GM18861 (cell line): ENCODE measurements at regions not wholly inside any gene's neighbourhood (a gene's known extent, or its start where the extent isn't known, plus 50 kb on each side); places are given as distances from the start of the nearest gene placed in this dataset.

Experiments
- ATAC-seq: cut with Tn5 transposase; IDR thresholded peaks from one replicate; pipeline ENCODE4 v1.9.1; 2021; ENCODE audit not compliant: unreplicated experiment

GRCh38 chr5:18985171-18985758 lies 1002.7 kb downstream of the CDH18 start:
- no peak for ATAC-seq

- ATAC-seq = no peak
Observed at GRCh38 chr5:18987101-18987500, 1000.9 kb downstream of the CDH18 start.

- no peak for ATAC-seq
Observed at GRCh38 chr5:18990852-18991251, 997.1 kb downstream of the CDH18 start.

GRCh38 chr5:18992264-18992663 lies 995.7 kb downstream of the CDH18 start:
- no peak for ATAC-seq

- no peak for ATAC-seq
Observed at GRCh38 chr5:18999478-18999877, 988.5 kb downstream of the CDH18 start.

GRCh38 chr5:19001054-19001453 lies 986.9 kb downstream of the CDH18 start:
- no peak for ATAC-seq

- no peak for ATAC-seq
Observed at GRCh38 chr5:19001539-19001938, 986.5 kb downstream of the CDH18 start.

- no peak for ATAC-seq
Observed at GRCh38 chr5:19002111-19002510, 985.9 kb downstream of the CDH18 start.

GRCh38 chr5:19018822-19019221 lies 969.2 kb downstream of the CDH18 start:
- no peak for ATAC-seq

- ATAC-seq = no peak
Observed at GRCh38 chr5:19031491-19031890, 956.5 kb downstream of the CDH18 start.

GRCh38 chr5:19035816-19036215 lies 952.2 kb downstream of the CDH18 start:
- no peak for ATAC-seq

GRCh38 chr5:19042106-19042505 lies 945.9 kb downstream of the CDH18 start:
- ATAC-seq = no peak

- no peak for ATAC-seq
Observed at GRCh38 chr5:19044311-19044710, 943.7 kb downstream of the CDH18 start.

GRCh38 chr5:19044931-19045695 lies 942.9 kb downstream of the CDH18 start:
- ATAC-seq = no peak

GRCh38 chr5:19047277-19047676 lies 940.7 kb downstream of the CDH18 start:
- no peak for ATAC-seq

- no peak for ATAC-seq
Observed at GRCh38 chr5:19048726-19049125, 939.3 kb downstream of the CDH18 start.

- ATAC-seq = no peak
Observed at GRCh38 chr5:19058216-19058615, 929.8 kb downstream of the CDH18 start.

GRCh38 chr5:19064094-19064493 lies 923.9 kb downstream of the CDH18 start:
- no peak for ATAC-seq

GRCh38 chr5:19067741-19068140 lies 920.3 kb downstream of the CDH18 start:
- no peak for ATAC-seq

- no peak for ATAC-seq
Observed at GRCh38 chr5:19098434-19098833, 889.6 kb downstream of the CDH18 start.

- ATAC-seq = no peak
Observed at GRCh38 chr5:19099195-19099594, 888.8 kb downstream of the CDH18 start.

- ATAC-seq = no peak
Observed at GRCh38 chr5:19104948-19105347, 883.1 kb downstream of the CDH18 start.

- no peak for ATAC-seq
Observed at GRCh38 chr5:19122923-19123322, 865.1 kb downstream of the CDH18 start.
